Neural crest cell (in vitro differentiated cells): ENCODE measurements at regions not wholly inside any gene's neighbourhood (a gene's known extent, or its start where the extent isn't known, plus 50 kb on each side); places are given as distances from the start of the nearest gene placed in this dataset.

ENCODE experiments used
- DNase-seq: peaks from one replicate; pipeline ENCODE4 v3.0.0; 2021; ENCODE audit warnings: low read depth, mixed read lengths, low spot score
- H3K27ac Mint-ChIP-seq: one replicate; pipeline ENCODE4 v1.8.0; 2021; ENCODE audit warnings: mild to moderate bottlenecking, mixed read lengths; ENCODE audit not compliant: unreplicated experiment
- H3K27me3 Mint-ChIP-seq: 2 replicates; pipeline ENCODE4 v1.8.0; 2021; ENCODE audit warnings: low read depth, mild to moderate bottlenecking, mixed read lengths
- H3K36me3 Mint-ChIP-seq: 2 replicates; pipeline ENCODE4 v1.8.0; 2021; ENCODE audit warnings: low read depth, mild to moderate bottlenecking, mixed read lengths
- H3K4me1 Mint-ChIP-seq: 2 replicates; pipeline ENCODE4 v1.8.0; 2021; ENCODE audit warnings: mixed read lengths
- H3K4me3 Mint-ChIP-seq: one replicate; pipeline ENCODE4 v1.8.0; 2021; ENCODE audit warnings: mild to moderate bottlenecking, mixed read lengths
- H3K9me3 Mint-ChIP-seq: 2 replicates; pipeline ENCODE4 v1.8.0; 2021; ENCODE audit warnings: mixed read lengths
- TF ChIP-seq, protein P1 (sequence below): fragments of 200-600 bp; sonication (generic); conservative IDR thresholded peaks from 2 replicates; pipeline ENCODE4 v1.5.0; 2021; ENCODE audit warnings: antibody characterized with exemption, mild to moderate bottlenecking

DNA sequence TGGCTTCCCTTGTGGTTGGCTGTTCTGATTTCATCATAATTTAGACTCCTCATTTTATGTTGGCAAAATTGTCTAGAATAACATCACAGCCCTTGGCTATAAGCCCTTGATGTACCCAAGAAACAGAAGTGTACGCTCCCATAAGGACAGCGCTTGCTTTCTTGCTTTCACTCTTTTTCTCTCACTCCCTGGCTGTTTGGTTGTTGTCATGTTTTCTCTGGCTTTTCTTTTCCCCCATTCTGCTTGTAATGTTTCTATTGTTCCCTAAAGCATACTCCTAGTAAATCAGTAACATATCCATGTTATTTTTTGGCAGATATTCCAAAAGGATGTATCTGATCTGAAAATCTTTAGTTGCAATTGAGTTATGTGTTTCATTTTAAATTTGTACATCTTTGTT lies 530.5 kb downstream of the NOVA1 start:
- TF ChIP-seq, protein P1, sequence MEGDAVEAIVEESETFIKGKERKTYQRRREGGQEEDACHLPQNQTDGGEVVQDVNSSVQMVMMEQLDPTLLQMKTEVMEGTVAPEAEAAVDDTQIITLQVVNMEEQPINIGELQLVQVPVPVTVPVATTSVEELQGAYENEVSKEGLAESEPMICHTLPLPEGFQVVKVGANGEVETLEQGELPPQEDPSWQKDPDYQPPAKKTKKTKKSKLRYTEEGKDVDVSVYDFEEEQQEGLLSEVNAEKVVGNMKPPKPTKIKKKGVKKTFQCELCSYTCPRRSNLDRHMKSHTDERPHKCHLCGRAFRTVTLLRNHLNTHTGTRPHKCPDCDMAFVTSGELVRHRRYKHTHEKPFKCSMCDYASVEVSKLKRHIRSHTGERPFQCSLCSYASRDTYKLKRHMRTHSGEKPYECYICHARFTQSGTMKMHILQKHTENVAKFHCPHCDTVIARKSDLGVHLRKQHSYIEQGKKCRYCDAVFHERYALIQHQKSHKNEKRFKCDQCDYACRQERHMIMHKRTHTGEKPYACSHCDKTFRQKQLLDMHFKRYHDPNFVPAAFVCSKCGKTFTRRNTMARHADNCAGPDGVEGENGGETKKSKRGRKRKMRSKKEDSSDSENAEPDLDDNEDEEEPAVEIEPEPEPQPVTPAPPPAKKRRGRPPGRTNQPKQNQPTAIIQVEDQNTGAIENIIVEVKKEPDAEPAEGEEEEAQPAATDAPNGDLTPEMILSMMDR, result no peak
- Mint-ChIP-seq H3K9me3 (no peaks in the 10 kb centered on the region), H3K27me3 (no peaks in the 10 kb centered on the region), H3K4me3 (no peak overlapping the region), H3K36me3 (no peaks in the 10 kb centered on the region), H3K27ac (no peak overlapping the region), H3K4me1 (peaks cover 19% of the 10 kb centered on the region)
- DNase-seq, result no peak

DNA sequence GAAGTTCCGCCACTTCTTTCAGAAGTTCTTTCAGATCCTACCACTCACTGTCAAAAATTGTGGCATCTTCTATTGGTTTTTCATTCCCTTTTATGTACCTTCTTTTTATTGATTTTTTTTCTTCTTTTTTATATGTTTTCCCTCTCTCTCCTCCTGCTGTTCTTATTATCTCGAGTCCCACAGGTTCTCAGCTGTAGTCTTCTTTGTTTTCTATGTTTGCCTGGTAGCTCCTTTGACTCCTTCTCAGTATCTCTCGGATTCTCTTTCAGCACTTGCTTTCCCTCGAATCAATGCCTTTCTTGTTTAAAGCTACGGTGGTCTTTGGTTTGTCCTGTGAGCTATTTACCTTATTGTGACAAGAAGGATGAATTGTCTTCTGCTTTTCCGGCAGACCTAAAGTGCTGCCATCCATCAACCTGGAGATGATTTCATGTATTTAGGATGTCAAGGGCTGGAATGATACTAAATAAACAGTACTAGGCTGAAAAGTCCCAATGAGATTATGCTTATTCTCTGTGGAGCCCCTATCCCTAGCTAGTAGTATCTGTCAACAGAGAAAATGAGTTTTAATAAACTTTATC lies 541.7 kb downstream of the NOVA1 start:
- H3K36me3 Mint-ChIP-seq, result peaks cover 10% of the 10 kb centered on the region
- no peak overlapping the region for H3K4me3 Mint-ChIP-seq
- DNase-seq, result no peak
- no peaks in the 10 kb centered on the region for H3K27me3 Mint-ChIP-seq
- peaks cover 11% of the 10 kb centered on the region for H3K9me3 Mint-ChIP-seq
- TF ChIP-seq, protein P1, result no peak
- H3K27ac Mint-ChIP-seq, result no peak overlapping the region
- H3K4me1 Mint-ChIP-seq, result peaks cover 14% of the 10 kb centered on the region

DNA sequence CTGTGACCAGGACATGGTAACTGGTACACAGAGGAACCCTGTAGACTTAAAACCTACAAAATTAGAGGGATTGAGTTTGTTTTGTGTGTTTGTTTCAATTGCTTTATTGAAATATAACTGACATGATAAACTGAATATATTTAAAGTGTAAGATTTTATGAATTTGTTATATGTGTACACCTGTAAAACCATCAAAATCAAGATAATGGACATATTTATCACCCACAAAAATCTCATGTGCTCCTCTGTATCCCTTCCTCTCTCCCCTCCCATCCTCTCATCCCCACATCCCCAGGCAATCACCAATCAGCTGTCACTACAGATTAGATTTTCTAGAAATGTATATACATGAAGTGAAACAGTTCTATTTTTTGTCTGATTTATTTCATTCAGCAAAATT lies 565.5 kb downstream of the NOVA1 start:
- Mint-ChIP-seq H3K27me3 (no peaks in the 10 kb centered on the region), H3K36me3 (no peaks in the 10 kb centered on the region), H3K4me3 (no peak overlapping the region), H3K27ac (no peak overlapping the region), H3K9me3 (no peaks in the 10 kb centered on the region), H3K4me1 (peaks cover 7% of the 10 kb centered on the region)
- DNase-seq, result no peak
- TF ChIP-seq, protein P1, result no peak

DNA sequence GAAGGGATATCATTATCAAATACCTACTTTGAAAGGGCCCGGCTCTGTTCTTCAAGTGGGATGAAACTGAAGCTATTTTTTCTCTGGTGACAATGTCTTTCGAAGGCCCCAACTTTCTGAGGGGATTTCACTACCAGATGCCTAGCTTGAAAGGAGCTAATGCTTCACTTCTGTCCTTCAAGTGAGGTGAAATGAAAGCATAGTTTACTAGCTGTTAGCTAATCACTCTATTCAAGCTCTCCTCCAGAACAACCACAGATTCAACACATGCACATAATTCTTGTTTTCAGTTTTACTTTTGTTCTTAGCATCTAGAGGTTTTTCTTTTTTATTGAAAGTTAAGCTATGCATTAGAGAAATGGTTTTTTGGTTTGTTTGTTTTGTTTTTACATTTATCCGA lies 571.4 kb downstream of the NOVA1 start:
- TF ChIP-seq, protein P1, result no peak
- H3K9me3 Mint-ChIP-seq, result no peaks in the 10 kb centered on the region
- DNase-seq, result no peak
- no peaks in the 10 kb centered on the region for H3K27me3 Mint-ChIP-seq
- no peak overlapping the region for H3K4me3 Mint-ChIP-seq
- H3K27ac Mint-ChIP-seq, result no peak overlapping the region
- H3K36me3 Mint-ChIP-seq, result no peaks in the 10 kb centered on the region
- H3K4me1 Mint-ChIP-seq, result peaks cover 7% of the 10 kb centered on the region

DNA sequence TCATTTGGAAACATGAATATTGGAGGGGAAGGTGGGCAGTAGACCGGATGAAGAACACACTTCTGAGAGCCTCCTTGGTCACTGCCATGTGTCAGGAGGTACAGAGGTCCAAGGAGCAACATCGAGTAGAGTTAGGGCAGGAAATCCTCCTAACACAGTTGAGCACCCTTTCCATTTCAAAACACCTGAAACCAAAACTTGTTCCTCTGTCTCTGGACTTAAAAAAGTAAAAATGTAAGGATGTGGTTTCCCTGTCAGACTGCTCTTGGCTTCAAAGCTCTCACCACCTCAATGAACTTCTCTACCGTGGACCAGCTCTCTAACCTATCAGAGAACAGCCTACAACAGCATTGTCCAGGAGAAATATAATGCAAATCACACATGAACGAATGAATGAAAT lies 573.9 kb downstream of the NOVA1 start:
- TF ChIP-seq, protein P1, result no peak
- Mint-ChIP-seq H3K27me3 (no peaks in the 10 kb centered on the region), H3K4me1 (peaks cover 2% of the 10 kb centered on the region), H3K4me3 (no peak overlapping the region), H3K9me3 (no peaks in the 10 kb centered on the region), H3K36me3 (no peaks in the 10 kb centered on the region), H3K27ac (no peak overlapping the region)
- no peak for DNase-seq
